ENCODE measurements at regions not wholly inside any gene's neighbourhood (a gene's known extent, or its start where the extent isn't known, plus 50 kb on each side); places are given as distances from the start of the nearest gene placed in this dataset.
A peak's percentile ranks its signal among the peaks of the same experiment; 100 is the strongest.

GRCh38 chr5:5788793-5789192, 366.3 kb downstream of the ICE1 start:
- H3K36me3 Mint-ChIP-seq (ENCODE audit: low read depth): no peaks in the 10 kb centered on the region
- intact Hi-C loops (cut with micrococcal nuclease): loop anchor here (10.0 kb wide), 1 partner anchor 174 kb away; no protein-coding TSS in a partner anchor
- TF ChIP-seq, protein P1, sequence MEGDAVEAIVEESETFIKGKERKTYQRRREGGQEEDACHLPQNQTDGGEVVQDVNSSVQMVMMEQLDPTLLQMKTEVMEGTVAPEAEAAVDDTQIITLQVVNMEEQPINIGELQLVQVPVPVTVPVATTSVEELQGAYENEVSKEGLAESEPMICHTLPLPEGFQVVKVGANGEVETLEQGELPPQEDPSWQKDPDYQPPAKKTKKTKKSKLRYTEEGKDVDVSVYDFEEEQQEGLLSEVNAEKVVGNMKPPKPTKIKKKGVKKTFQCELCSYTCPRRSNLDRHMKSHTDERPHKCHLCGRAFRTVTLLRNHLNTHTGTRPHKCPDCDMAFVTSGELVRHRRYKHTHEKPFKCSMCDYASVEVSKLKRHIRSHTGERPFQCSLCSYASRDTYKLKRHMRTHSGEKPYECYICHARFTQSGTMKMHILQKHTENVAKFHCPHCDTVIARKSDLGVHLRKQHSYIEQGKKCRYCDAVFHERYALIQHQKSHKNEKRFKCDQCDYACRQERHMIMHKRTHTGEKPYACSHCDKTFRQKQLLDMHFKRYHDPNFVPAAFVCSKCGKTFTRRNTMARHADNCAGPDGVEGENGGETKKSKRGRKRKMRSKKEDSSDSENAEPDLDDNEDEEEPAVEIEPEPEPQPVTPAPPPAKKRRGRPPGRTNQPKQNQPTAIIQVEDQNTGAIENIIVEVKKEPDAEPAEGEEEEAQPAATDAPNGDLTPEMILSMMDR (IDR thresholded peaks at IDR 0.05): no peak
- ChIA-PET POLR2A (no interaction called here), CTCF (no interaction called here)
- DNase-seq: no peak
- no peaks in the 10 kb centered on the region for H3K27me3 Mint-ChIP-seq
- H3K4me1 Mint-ChIP-seq: peaks cover 10% of the 10 kb centered on the region
- H3K4me3 Mint-ChIP-seq: no peak overlapping the region
- peak overlapping the region; percentile 43 for H3K27ac Mint-ChIP-seq
- peaks cover 17% of the 10 kb centered on the region for H3K9me3 Mint-ChIP-seq
- peak; percentile 70 for ATAC-seq (ENCODE audit: low read depth)

GRCh38 chr5:5787373-5787772, 364.9 kb downstream of the ICE1 start:
- ChIA-PET POLR2A (no interaction called here), CTCF (no interaction called here)
- Mint-ChIP-seq H3K4me1 (peaks cover 10% of the 10 kb centered on the region), H3K36me3 (ENCODE audit: low read depth) (no peaks in the 10 kb centered on the region), H3K27ac (no peak overlapping the region), H3K27me3 (no peaks in the 10 kb centered on the region), H3K9me3 (peaks cover 17% of the 10 kb centered on the region), H3K4me3 (no peak overlapping the region)
- TF ChIP-seq, protein P1 (IDR thresholded peaks at IDR 0.05): no peak
- DNase-seq: no peak
- intact Hi-C loops (cut with micrococcal nuclease): loop anchor here (10.0 kb wide), 1 partner anchor 173 kb away; no protein-coding TSS in a partner anchor
- ATAC-seq (ENCODE audit: low read depth): no peak

DNA sequence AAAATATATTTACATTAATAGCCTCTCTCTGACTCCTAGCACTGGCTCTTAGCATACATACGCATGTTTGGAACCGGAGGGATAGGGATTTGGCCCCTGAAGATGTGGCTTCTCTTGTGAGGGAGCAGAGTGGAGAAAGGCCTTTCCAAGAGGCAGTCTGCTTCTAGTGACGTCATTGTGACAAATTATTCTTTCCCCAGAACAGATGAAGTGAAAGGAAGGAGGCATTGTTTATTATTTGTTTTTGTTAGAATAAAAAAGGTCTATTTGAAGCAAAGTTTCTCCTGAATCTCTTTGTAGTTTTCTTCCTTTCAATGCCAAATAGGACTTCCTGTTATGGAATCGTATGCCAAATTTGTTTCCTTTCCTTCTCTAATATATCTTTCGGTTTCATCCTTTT, 361.6 kb downstream of the ICE1 start:
- no peaks in the 10 kb centered on the region for H3K36me3 Mint-ChIP-seq (ENCODE audit: low read depth)
- peaks cover 17% of the 10 kb centered on the region for H3K9me3 Mint-ChIP-seq
- no peaks in the 10 kb centered on the region for H3K27me3 Mint-ChIP-seq
- ChIA-PET CTCF (no interaction called here), POLR2A (no interaction called here)
- no peak overlapping the region for H3K27ac Mint-ChIP-seq
- DNase-seq (no peak), ATAC-seq (ENCODE audit: low read depth) (no peak)
- TF ChIP-seq, protein P1 (IDR thresholded peaks at IDR 0.05): no peak
- no peak overlapping the region for H3K4me3 Mint-ChIP-seq
- peaks cover 7% of the 10 kb centered on the region for H3K4me1 Mint-ChIP-seq
- intact Hi-C loops (cut with micrococcal nuclease): loop anchor here (10.0 kb wide), 1 partner anchor 169 kb away; no protein-coding TSS in a partner anchor

GRCh38 chr5:5783021-5783420, 360.5 kb downstream of the ICE1 start:
- POLR2A ChIA-PET: no interaction called here
- H3K36me3 Mint-ChIP-seq (ENCODE audit: low read depth): no peaks in the 10 kb centered on the region
- intact Hi-C loops (cut with micrococcal nuclease): loop anchor here (10.0 kb wide), 1 partner anchor 168 kb away; no protein-coding TSS in a partner anchor
- ATAC-seq (ENCODE audit: low read depth) (no peak), DNase-seq (no peak)
- CTCF ChIA-PET: no interaction called here
- H3K4me3 Mint-ChIP-seq: no peak overlapping the region
- TF ChIP-seq, protein P1 (IDR thresholded peaks at IDR 0.05): no peak
- H3K27me3 Mint-ChIP-seq: no peaks in the 10 kb centered on the region
- peaks cover 15% of the 10 kb centered on the region for H3K9me3 Mint-ChIP-seq
- no peak overlapping the region for H3K27ac Mint-ChIP-seq
- peaks cover 5% of the 10 kb centered on the region for H3K4me1 Mint-ChIP-seq

- H3K4me3 Mint-ChIP-seq: no peak overlapping the region
- DNase-seq: no peak
- TF ChIP-seq, protein P1 (IDR thresholded peaks at IDR 0.05): no peak
- H3K36me3 Mint-ChIP-seq (ENCODE audit: low read depth): no peaks in the 10 kb centered on the region
- POLR2A ChIA-PET: no interaction called here
- no peak overlapping the region for H3K27ac Mint-ChIP-seq
- peaks cover 13% of the 10 kb centered on the region for H3K9me3 Mint-ChIP-seq
- no peak for ATAC-seq (ENCODE audit: low read depth)
- CTCF ChIA-PET: no interaction called here
- intact Hi-C loops (cut with micrococcal nuclease): loop anchor here (10.0 kb wide), 1 partner anchor 168 kb away; no protein-coding TSS in a partner anchor
- no peaks in the 10 kb centered on the region for H3K27me3 Mint-ChIP-seq
- H3K4me1 Mint-ChIP-seq: peaks cover 5% of the 10 kb centered on the region
These were observed 359.9 kb downstream of the ICE1 start for GRCh38 chr5:5782402-5782801.
